Endothelial cell of umbilical vein (primary cell): ENCODE measurements at regions not wholly inside any gene's neighbourhood (a gene's known extent, or its start where the extent isn't known, plus 50 kb on each side); places are given as distances from the start of the nearest gene placed in this dataset. TPM values are rescaled to one million over a fixed set of nuclear protein-coding genes. Genes with fewer than 3 reads are reported as not detected.

ENCODE experiments used
- BruUV-seq: library from RNA; stranded (reverse); fragments of 400-500 nt; replicated peaks from 2 replicates; lab custom pipeline; 2021; lab: Mats Ljungman, UMichigan
- CTCF ChIA-PET: fragments of 300-600, 350-600 bp; sonication (Branson Sonifier 250); formaldehyde crosslinking; loops from one replicate; lab custom pipeline; 2021; ENCODE audit warnings: antibody characterized with exemption, inconsistent platforms; lab: Charles Lee
- POLR2A ChIA-PET: fragments of 300-600, 350-600 bp; sonication (Branson Sonifier 250); formaldehyde crosslinking; loops from one replicate; lab custom pipeline; 2021; ENCODE audit warnings: antibody characterized with exemption, inconsistent platforms; lab: Charles Lee
- DNase-seq: peaks from one replicate; pipeline ENCODE4 v3.0.0-alpha.2; 2011; ENCODE audit warnings: low read depth, low spot score
- FAIRE-seq: peaks from 2 replicates; lab custom pipeline; 2011; peaks lifted over from hg19 to GRCh38; lab: Jason Lieb, UNC
- H2AFZ ChIP-seq: 2 replicates; pipeline ENCODE4 v1.6.0; 2012; ENCODE audit warnings: low read depth, low read length, control low read depth, inconsistent platforms
- H3K27ac ChIP-seq: 2 replicates; pipeline ENCODE4 v1.5.1; 2011; ENCODE audit warnings: low read depth, mild to moderate bottlenecking, control low read depth, low read length, moderate library complexity; ENCODE audit not compliant: insufficient read depth
- H3K27me3 ChIP-seq, 2 experiments: 2 replicates each; pipeline versions ENCODE4 v1.6.0 to v1.6.1; 2011; ENCODE audit warnings: low read length in 2 of 2, mixed read lengths in 1 of 2; ENCODE audit not compliant: control insufficient read depth in 2 of 2, insufficient read depth in 2 of 2
- H3K36me3 ChIP-seq, 2 experiments: 2 replicates in 1 of 2; 3 replicates in 1 of 2; pipeline ENCODE4 v1.5.1; 2011; ENCODE audit warnings: low read length in 2 of 2, mild to moderate bottlenecking in 1 of 2, moderate library complexity in 1 of 2; ENCODE audit not compliant: control insufficient read depth in 2 of 2, insufficient read depth in 2 of 2; ENCODE audit errors: extremely low read depth in 1 of 2
- H3K4me1 ChIP-seq: 3 replicates; pipeline ENCODE4 v1.5.1; 2011; ENCODE audit warnings: mild to moderate bottlenecking, low read length; ENCODE audit not compliant: control insufficient read depth, insufficient read depth; ENCODE audit errors: extremely low read depth
- H3K4me2 ChIP-seq: 2 replicates; pipeline ENCODE4 v1.6.1; 2011; ENCODE audit warnings: low read length, control low read depth, mixed read lengths; ENCODE audit not compliant: insufficient read depth
- H3K4me3 ChIP-seq, 3 experiments: fragments of 200-600 bp in 1 of 3; sonication (generic), shearing (Covaris generic) in 1 of 3; replicated peaks in 1 of 3; 2 replicates each; pipeline ENCODE4 v1.5.1; 2011 to 2016; ENCODE audit warnings: control low read depth in 3 of 3, low read length in 3 of 3, mild to moderate bottlenecking in 2 of 3, inconsistent platforms in 1 of 3, low read depth in 1 of 3, moderate library complexity in 1 of 3; ENCODE audit not compliant: insufficient read depth in 1 of 3
- H3K79me2 ChIP-seq: 2 replicates; pipeline ENCODE4 v1.6.0; 2012; ENCODE audit warnings: low read length, inconsistent platforms; ENCODE audit not compliant: control insufficient read depth, insufficient read depth
- H3K9ac ChIP-seq: replicated peaks from 2 replicates; pipeline ENCODE3; 2011; ENCODE audit warnings: low read length, control low read depth; ENCODE audit not compliant: insufficient read depth; ENCODE audit errors: extremely low read depth
- H3K9me1 ChIP-seq: replicated peaks from 3 replicates; pipeline ENCODE4 v1.6.0; 2011; ENCODE audit warnings: mild to moderate bottlenecking, low read length; ENCODE audit not compliant: control insufficient read depth, insufficient read depth; ENCODE audit errors: extremely low read depth
- H3K9me3 ChIP-seq: replicated peaks from 2 replicates; pipeline ENCODE4 v1.5.1; 2012; ENCODE audit warnings: low read length, inconsistent platforms; ENCODE audit not compliant: control insufficient read depth, insufficient read depth
- H4K20me1 ChIP-seq: replicated peaks from 2 replicates; pipeline ENCODE3; 2011; ENCODE audit warnings: mild to moderate bottlenecking, low read length; ENCODE audit not compliant: control insufficient read depth, insufficient read depth; ENCODE audit errors: extremely low read depth
- FOS ChIP-seq: IDR thresholded peaks from 2 replicates; pipeline ENCODE4 v1.6.1; 2011; ENCODE audit warnings: mild to moderate bottlenecking, low read length, moderate library complexity, borderline replicate concordance; ENCODE audit not compliant: insufficient read depth
- MYC ChIP-seq: IDR thresholded peaks from one replicate; pipeline ENCODE4 v1.6.1; 2011; ENCODE audit warnings: mild to moderate bottlenecking, low read depth, low read length
- POLR2AphosphoS5 ChIP-seq: IDR thresholded peaks from 2 replicates; pipeline ENCODE4 v1.6.1; 2012; ENCODE audit warnings: low read depth, mild to moderate bottlenecking, control low read depth, low read length, moderate library complexity; ENCODE audit not compliant: insufficient read depth
- dilution Hi-C: fragments of 300-500 bp; cut with MboI; formaldehyde crosslinking; loops from one replicate; pipeline ENCODE4 v1.15.0; 2019; ENCODE audit warnings: low sequenced_read_pairs; ENCODE audit not compliant: extremely low pct_ligation_motif_present
- intact Hi-C: fragments of 100-400 bp; cut with micrococcal nuclease; formaldehyde crosslinking; loops from one replicate; pipeline ENCODE4 v1.10.0; 2022
- small RNA-seq: library from RNA; depleted of rRNA; stranded (forward); fragments of <200 nt; gene quantifications from one replicate; pipeline ENCODE3, GENCODE V24; 2012; ENCODE audit warnings: low replicate concordance, low read depth; ENCODE audit not compliant: insufficient read depth, insufficient read length

- Histone ChIP-seq H2AFZ (no peak overlapping the region), H3K4me1 (peaks cover 4% of the 10 kb centered on the region), H3K9me1 (no peaks in the 10 kb centered on the region), H3K27ac (no peak overlapping the region), H3K4me3 (no peak overlapping the region), H3K9ac (no peak overlapping the region), H3K4me2 (no peak overlapping the region), H3K9me3 (no peaks in the 10 kb centered on the region), H4K20me1 (no peaks in the 10 kb centered on the region), H3K36me3 (no peaks in the 10 kb centered on the region), H3K79me2 (no peaks in the 10 kb centered on the region), H3K27me3 (no peaks in the 10 kb centered on the region)
- CTCF ChIA-PET = no interaction called here
- TF ChIP-seq POLR2AphosphoS5 (no peak), MYC (no peak), FOS (no peak)
- dilution Hi-C loops (no loop called here), intact Hi-C loops (no loop called here)
- peak; percentile 64 for DNase-seq
- no peak for FAIRE-seq
- no TSS peak for BruUV-seq
- POLR2A ChIA-PET = no interaction called here
Observed at GRCh38 chr5:43769571-43770355, 166.8 kb downstream of the NNT start.

Small RNAs in the stretch of these regions (small RNA-seq; reads per million reads assigned to genes)
- gene RNU6-381P = not detected
